NCI-H82 (cell line): ENCODE measurements at regions not wholly inside any gene's neighbourhood (a gene's known extent, or its start where the extent isn't known, plus 50 kb on each side); places are given as distances from the start of the nearest gene placed in this dataset.

Source experiments
- DNase-seq: peaks from one replicate; lab custom pipeline; 2025; lab: John Stamatoyannopoulos, UW

- no peak for DNase-seq
Observed at GRCh38 chr16:64035337-64035736, 1086.5 kb downstream of the CDH11 start.

- DNase-seq = no peak
Observed at GRCh38 chr16:64019339-64019738, 1102.5 kb downstream of the CDH11 start.

GRCh38 chr16:64017796-64018195 is 1104.1 kb downstream of the CDH11 start:
- no peak for DNase-seq

GRCh38 chr16:64013856-64014255 is 1108.0 kb downstream of the CDH11 start:
- DNase-seq = no peak

GRCh38 chr16:64012166-64012565 is 1109.7 kb downstream of the CDH11 start:
- no peak for DNase-seq

GRCh38 chr16:64011650-64012049 is 1110.2 kb downstream of the CDH11 start:
- no peak for DNase-seq

- no peak for DNase-seq
Observed at GRCh38 chr16:64008131-64008530, 1113.7 kb downstream of the CDH11 start.

- DNase-seq = no peak
Observed at GRCh38 chr16:64004116-64004515, 1117.7 kb downstream of the CDH11 start.

- DNase-seq = no peak
Observed at GRCh38 chr16:63995025-63995424, 1126.8 kb downstream of the CDH11 start.

- no peak for DNase-seq
Observed at GRCh38 chr16:63983401-63983800, 1138.5 kb downstream of the CDH11 start.

- DNase-seq = no peak
Observed at GRCh38 chr16:63982741-63983140, 1139.1 kb downstream of the CDH11 start.

GRCh38 chr16:63982110-63982509 is 1139.8 kb downstream of the CDH11 start:
- no peak for DNase-seq

- no peak for DNase-seq
Observed at GRCh38 chr16:63981639-63982038, 1140.2 kb downstream of the CDH11 start.

- no peak for DNase-seq
Observed at GRCh38 chr16:63980763-63981162, 1141.1 kb downstream of the CDH11 start.

- no peak for DNase-seq
Observed at GRCh38 chr16:63978240-63978639, 1143.6 kb downstream of the CDH11 start.

- no peak for DNase-seq
Observed at GRCh38 chr16:63976345-63976744, 1145.5 kb downstream of the CDH11 start.

- DNase-seq = no peak
Observed at GRCh38 chr16:63975669-63976068, 1146.2 kb downstream of the CDH11 start.

GRCh38 chr16:63967966-63968365 is 1153.9 kb downstream of the CDH11 start:
- DNase-seq = no peak

- no peak for DNase-seq
Observed at GRCh38 chr16:63960321-63960720, 1161.5 kb downstream of the CDH11 start.

- DNase-seq = no peak
Observed at GRCh38 chr16:63947022-63947421, 1174.8 kb downstream of the CDH11 start.

GRCh38 chr16:63945806-63946205 is 1176.1 kb downstream of the CDH11 start:
- no peak for DNase-seq

GRCh38 chr16:63943566-63943965 is 1178.3 kb downstream of the CDH11 start:
- no peak for DNase-seq

GRCh38 chr16:63938661-63939060 is 1183.2 kb downstream of the CDH11 start:
- no peak for DNase-seq

GRCh38 chr16:63933841-63934240 is 1188.0 kb downstream of the CDH11 start:
- no peak for DNase-seq

GRCh38 chr16:63928421-63928820 is 1193.4 kb downstream of the CDH11 start:
- no peak for DNase-seq
